NCI-H510A treated with DMSO at 0.1 percent for 48 hours (cell line): ENCODE measurements at regions not wholly inside any gene's neighbourhood (a gene's known extent, or its start where the extent isn't known, plus 50 kb on each side); places are given as distances from the start of the nearest gene placed in this dataset.
A peak's percentile ranks its signal among the peaks of the same experiment; 100 is the strongest.
"Not testable (repeated sequence)": the region's sequence is repeated elsewhere in the genome, so short reads cannot be mapped to it uniquely, and the experiment has no call there.

ENCODE experiments used
- DNase-seq: peaks from one replicate; lab custom pipeline; 2025; lab: John Stamatoyannopoulos, UW

DNA sequence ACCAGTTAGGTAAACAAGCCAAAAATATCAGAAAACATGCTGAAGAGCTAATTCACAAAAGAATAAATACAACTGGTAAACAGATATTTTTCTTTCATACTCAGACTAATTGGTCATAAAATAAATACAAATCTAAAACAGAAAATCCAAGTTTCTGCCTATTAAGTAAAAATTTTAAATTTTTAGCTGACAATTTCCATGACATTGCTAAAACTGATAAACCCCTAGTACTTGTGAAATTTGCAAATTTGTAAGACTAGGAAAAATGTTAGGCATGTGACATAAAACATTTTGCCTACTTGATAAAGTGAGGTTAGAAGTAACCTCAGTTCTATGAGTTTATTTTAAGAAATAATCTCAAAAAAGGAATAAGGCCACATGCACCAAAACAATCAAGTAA lies 356.1 kb downstream of the LRATD1 start:
- DNase-seq: no peak

DNA sequence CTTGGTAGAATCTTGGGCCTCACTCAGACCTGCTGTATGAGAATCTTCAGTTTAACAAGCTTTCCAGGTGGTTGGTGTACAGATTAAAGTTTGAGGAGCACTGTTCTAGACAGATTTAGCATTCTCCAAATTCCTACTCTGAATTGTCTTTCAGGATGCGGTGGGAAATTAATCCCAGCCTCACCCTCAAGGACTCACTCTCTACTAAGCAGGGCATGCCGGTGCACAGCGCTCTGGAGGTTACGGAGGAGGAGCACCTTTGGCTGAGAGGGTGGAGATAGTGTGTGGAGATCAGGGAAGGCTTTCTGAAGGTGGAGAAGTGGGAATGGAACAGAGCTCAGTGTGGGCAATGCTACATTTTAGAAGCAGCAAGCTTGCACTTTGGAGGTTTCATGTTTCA lies 359.2 kb downstream of the LRATD1 start:
- no peak for DNase-seq

DNA sequence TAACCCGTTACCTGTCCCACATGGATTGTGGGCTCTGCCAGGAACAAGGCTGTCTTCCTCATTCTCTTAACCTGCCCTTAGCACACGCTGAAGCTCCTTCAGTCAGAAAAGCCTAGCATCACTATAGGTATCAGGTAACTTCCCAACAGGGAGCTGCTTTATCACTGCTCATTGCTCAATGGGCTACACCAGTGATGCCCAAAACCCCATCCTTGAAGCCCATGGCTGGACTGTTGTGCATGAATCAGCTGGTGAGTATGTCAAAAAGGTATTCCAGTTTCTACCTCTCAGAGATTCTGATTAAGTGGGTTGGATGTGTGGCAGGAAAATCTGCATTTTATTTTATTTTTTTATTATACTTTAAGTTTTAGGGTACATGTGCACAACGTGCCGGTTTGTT lies 362.2 kb downstream of the LRATD1 start:
- no peak for DNase-seq

DNA sequence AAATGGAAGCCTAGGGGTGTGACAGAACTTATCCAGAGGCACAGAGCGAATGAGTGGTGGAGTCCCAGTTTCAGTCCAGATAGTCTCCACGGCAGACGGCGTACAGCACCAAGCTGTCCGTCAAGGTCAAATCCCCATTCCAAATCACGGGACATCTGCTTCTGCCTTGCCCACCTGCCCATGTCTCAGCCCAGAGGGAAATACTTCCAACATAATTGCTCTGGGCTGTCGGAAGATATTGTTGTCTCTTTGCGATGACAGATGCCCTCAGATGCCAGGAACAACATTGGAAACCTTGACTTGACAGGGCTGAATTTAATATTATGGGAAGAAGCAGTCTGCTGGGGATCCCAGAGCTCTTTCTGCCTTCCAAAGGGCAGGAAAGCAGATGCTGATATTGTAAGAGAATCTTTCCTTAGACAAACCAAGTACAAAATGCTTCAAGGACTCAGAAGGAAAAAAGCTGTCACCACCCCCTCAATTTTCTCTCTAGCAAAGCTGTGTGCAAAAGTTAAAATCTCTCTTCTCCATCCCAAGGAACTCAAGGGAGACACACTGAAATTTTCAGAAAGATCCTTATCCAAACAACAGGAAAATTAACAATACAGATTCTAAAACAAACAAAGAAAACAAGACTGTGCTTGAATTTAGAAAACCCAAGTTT lies 364.0 kb downstream of the LRATD1 start:
- no peak for DNase-seq

DNA sequence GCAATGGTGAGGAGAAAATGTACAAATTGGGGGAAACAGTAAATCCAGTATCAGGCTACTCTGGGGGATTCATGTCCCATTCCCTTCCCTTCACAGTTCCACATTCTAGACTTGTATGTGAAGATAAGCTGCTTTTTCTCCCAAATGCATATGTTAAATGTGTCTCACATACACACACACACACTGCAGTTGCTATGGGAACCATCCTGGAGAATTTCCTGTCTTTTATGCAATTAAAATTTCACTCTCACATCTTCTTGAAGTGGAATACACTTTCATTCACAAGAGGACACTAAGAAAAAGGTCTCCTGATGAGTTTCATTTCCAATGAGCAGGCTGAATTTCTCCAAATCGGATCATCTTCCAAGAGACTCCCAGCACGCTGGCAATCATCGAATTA lies 366.0 kb downstream of the LRATD1 start:
- DNase-seq: no peak

DNA sequence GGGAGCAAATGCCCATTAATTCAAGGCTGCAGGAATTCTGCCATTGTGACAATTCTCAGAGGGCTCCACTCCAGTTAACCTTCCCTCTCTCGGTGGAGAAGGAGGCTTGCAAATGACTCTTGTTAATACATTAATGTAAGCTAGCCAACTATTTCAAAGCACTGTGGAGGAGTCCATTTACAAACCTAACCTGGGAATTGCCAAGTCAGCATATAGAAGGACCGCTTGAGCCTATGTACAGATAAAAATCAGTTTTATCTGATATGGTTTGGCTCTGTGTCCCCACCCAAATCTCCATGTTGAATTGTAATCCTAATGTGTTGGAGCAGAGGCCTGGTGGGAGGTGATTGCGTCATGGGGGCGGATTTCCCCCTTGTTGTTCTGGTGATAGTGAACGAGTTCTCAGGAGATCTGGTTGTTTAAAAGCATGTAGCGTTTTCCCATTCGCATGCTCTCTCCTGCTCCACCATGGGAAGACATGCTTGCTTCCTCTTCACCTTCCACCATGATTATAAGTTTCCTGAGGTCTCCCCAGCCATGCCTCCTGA lies 366.7 kb downstream of the LRATD1 start:
- no peak for DNase-seq

DNA sequence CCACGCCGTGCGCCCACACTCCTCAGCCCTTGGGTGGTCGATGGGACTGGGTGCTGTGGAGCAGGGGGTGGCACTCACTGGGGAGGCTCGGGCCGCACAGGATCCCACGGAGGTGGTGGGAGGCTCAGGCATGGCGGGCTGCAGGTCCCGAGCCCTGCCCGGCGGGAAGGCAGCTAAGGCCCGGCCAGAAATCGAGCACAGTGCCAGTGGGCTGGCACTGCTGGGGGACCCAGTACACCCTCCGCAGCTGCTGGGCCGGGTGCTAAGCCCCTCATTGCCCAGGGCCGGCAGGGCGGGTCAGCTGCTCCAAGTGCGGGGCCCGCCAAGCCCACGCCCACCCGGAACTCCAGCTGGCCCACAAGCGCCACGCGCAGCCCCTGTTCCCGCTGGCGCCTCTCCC lies 370.0 kb downstream of the LRATD1 start:
- not testable (repeated sequence) for DNase-seq

DNA sequence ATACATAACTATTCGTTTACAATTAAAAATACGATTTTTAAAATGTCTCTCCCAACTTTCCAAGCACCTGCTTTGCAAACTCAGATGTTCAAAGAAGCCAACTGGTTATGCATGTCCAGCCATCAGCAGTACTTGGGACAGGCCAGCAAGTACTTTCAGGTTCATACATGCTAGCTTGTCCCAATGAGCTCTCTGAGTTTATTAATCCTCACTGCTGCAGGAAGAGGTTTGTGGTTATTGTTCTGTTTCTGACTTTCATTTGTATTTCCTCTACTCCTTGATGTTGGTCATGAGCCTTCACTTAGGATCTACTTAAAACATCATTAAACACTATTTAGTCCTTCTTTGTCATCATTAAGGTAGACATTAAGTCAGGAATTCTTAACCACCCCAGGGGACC lies 374.1 kb downstream of the LRATD1 start:
- no peak for DNase-seq

DNA sequence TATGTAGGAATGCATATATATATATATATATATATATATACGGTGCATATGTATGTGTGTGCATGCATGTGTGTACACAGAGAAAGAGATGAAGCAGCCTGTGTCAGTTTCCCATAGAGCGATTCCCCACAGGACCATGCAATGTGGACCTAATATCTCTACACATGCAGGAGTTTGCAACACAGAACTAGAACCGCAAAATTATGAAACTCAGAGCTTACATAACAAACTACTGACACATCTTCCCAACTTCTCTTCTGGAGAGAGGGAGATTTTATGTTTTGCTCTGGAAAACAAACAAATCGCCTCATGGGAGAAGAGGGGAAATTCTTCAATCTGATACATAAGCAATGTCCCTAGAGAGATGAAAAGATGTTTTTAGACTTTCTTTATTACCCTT lies 377.2 kb downstream of the LRATD1 start:
- no peak for DNase-seq

DNA sequence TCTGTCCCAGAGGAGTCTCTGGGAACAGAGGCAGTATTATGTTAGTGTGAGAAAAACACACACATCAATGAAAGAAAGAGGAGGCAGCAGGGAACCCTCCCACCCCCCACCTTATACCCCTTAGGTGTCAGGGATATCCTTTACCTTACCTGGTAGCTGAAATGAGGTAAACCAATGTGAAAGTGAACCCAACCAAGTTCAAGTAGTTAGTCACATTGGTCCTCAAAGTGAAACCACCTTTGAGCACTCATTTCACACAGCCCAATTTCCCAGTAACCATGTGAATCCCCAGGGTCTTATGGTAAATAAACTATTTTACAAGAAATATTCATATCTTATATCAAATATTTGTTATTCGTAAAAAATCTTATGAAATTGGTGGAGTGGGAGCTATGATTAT lies 377.8 kb downstream of the LRATD1 start:
- DNase-seq: no peak

DNA sequence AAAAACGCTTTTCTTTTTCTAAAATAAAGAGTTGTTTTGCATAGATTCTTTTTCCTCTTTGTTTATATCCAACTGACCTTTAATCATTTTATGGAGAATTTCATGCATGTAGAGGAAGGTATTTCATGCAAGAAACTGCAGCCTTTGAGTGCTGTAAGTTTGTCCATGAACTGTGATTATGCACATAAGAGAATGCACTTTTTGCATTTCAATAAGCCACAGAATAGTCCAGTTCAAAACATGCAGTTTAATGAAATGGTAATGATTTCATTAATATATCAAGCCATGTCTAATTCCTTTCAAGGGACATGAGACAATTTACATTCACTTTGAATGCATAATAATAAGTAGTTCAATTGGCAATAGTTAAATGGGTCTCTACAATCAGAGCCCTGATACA lies 386.3 kb downstream of the LRATD1 start:
- DNase-seq: no peak

DNA sequence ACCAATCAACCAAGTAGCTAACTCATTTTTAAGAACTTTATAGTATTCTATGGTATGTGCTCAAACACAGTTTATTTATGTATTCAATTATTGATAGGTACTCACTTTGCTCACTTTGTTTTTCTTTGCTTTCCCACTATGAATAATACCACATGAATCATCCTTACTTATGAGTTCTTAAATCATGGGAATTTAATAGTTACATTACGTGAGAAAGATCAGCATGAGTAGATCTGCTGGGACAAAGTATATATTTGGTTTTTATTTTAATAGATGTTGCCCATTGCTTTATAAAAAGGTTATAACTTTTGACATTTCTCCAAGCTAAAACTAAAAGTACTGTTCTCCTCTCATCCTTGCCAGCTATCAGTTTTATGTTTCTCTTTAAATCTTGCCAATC lies 390.7 kb downstream of the LRATD1 start:
- no peak for DNase-seq

DNA sequence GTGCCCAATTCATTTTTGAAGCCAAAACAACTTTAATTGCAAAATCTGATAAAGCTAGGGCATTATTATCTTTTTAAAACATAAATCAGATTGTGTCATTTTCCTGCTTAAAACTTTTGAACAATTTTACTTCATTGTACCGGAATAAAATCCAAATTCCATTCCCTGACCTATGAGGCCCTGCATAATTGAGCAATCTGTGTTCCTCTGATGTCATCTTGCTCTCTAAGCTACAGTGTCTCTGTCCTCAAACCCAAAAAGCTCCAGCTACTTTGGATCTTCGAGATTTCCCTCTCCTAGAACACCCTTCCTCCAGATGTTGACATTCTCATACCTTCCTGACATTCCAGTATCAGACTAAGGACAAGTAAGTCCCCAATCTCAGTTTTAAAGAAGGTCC lies 395.9 kb downstream of the LRATD1 start:
- DNase-seq: no peak

DNA sequence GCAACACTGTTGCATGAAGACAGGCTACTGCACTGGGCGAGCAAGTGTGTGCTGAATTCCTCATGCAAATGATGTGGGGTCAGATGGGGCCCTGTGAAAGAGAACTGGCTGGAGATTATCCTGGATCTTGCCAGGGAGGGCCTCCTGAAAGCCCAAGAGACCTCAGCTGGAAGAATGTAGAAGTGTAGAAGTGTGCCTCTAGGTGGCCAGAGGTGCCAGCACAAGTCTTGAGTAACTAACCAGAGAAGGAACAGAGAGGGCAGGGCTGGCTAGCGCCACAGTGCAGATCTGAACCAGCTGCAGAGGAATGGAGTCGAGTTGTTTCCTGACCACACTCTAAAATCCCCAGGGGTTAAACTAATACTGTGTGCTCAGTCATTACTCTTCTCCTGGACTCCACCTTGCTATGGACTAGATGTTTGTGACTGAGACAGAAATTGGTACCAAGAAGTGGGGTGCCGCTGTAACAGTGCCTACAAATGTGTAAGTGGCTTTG lies 399.3 kb downstream of the LRATD1 start:
- DNase-seq: no peak

DNA sequence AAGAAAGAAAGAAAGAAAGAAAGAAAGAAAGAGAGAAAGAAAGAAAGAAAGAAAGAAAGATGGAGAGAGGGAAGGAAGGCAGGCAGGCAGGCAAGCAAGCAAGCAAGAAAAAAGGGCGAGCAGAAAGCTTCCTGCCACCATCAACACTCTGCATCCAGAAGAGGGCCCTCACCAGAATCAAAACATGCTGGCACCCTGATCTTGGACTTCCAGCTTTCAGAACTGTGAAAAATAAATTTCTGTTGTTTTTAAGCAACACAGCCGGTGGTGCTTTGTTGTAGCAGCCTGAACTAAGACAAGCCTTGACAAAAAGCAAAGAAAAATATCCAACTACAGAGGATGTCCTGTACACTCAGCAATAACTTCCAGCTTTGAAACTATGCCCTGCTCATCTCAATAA lies 401.7 kb downstream of the LRATD1 start:
- no peak for DNase-seq

DNA sequence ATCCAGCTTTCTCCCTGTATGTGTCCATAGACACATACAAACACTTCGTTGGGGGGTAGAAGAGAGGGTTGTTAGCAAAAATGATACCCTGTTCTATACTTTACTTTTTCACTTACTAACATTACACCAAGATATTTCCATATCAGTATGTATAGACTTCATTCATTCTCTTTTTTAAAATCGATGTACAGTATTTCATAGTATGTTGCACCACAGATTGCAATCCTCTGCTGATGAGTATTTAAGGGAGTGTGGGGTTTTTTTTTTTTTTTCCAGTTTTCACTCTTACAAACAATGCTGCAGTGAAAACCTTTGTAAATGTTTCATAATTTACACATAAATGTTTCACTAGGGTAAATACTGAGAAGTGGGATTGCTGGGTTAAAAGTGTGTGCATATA lies 402.3 kb downstream of the LRATD1 start:
- DNase-seq: no peak

DNA sequence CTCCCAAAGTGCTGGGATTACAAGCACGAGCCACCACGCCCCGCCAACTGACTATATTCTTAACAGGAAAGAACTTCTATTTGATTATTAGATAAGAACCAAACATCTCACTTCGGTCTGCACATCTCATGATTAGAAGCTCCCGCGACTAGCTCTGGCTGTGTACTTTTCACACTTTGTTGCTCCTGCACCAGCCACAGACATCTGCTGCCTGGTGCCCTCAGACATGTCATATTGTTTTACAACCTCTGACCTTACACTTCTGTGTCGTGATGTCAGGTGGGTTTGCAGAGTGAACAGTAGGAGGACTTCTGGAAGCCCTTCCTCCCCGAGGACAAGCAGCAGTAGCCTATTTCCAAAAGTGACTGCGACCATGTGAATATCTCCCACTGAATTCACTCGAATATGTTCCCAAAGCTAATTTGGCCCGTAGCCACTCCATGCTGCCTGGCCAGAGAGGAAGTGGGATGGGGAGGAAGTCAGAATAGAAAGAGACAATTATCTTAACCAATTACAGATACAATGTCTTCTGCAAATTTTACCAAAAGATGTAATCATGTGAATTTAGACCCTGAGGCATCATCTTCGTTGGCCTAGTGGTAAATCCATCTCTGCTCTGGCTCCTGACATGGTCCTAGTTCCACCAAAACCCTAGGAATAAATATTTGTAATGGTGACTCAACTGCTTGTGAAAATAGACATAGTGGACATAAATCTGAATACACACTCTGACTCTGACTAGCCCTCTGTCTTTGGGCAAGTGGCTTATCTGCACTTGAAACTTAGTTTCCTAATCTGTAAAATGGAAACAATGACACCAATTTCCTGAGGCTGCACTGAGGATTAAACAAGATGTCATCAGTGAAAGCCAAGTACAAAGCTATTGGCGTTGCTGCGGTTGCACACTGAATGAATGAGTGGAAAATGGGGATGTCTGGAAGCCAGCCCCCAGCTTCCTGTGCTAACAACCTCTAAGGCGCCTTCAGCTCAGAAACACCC lies 406.1 kb downstream of the LRATD1 start:
- peak; percentile 39 for DNase-seq

DNA sequence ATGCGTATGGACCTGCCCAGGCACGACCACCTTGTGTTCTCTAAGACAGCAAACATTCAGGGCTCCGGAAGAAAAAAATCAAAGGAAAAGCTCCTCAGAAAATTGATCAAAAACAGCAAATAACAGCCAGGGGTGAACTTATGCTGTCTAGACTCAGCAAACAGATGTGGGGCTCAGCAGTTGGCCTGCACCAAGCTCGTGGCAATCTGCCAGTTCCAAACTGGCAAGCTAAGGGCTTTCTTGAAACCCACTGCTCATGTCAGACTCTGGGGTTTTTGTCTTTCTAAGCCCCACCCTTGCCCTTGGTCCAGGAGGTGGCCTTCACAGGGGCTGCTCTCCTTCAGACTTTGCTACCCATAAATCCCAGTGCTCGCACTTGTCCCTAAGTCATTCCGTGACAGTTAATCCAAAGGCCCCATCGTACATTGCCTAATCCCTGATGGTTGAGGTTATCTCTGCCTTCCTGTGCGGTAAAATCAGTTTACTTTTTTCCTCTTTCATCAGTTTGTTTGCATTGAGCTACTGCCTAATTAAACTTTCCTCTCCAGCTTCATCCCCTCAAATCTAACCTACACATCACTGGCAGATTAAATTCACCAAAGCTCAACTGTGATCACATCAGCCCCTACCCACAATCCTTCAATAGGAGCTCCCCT lies 408.0 kb downstream of the LRATD1 start:
- peak; percentile 31 for DNase-seq

DNA sequence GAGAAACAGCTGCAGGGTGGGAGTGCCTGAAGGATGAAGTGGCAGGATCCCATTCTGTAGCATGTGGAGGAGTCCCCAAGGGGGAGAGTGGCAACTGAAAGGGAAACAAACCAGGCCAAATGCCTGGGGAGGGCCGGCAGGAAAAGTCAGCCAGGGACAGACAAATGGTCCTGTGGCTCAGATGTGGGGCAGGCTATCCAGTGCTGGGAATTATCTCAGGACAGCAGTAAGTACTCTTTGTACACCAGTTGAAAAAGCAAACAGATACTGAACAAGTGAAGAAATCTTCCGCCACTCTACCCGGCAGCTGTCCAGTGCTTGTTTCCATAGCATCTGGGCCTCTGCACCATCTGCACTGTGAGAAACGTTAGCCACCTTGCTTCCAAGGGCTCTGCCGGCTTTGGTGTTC lies 408.9 kb downstream of the LRATD1 start:
- peak; percentile 63 for DNase-seq

DNA sequence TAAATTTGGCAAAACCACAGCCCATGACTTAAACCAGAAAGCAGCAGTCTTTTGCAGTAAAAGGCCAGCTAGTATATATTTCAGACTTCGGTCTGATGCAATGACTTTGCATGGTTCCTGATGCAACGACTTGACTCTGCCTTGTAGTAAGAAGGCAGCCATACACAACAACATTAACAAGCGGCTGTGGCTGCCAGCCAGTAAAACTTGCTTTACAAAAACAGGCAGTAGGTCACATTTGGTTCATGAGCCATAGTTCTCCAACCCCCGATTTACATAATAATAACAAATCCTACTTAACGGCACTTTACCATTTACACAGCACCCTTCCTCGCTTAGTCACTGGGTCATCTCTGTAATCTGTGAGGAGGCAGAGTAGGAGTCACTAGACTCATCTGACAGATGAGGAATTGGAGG lies 410.3 kb downstream of the LRATD1 start:
- no peak for DNase-seq

DNA sequence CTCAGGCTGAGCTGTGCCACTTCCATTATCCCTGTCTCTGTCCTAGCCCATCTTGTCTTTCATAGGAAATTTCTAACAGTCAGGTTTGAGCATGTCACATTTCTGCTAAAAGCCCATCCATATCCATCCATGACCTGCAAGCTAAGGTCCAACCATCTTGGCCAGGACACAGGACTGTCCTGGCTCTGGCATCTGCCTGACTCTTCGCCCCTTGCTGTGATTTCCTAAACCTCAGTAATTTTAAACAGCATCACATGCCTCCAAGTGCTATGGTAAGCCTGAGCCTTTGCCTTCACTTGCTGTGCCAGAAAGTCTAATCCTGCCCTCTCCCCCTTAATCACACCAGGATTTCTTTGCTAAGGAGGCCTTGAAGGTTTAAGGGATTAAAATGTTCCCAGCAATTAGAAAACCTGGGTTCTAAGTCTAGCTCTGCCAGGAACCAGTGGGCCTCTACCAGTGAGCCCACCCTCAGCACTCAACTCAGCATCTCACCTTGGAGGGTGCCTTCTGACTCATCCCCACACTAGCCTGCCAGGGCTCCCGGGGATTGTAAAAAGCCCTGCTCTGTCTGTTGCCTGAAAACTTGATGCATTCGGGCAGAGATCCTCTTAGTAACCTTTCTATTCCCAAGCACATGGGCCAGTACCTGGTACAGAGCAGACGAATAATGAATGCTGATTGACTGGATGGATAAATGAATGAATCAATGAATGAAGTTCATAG lies 411.0 kb downstream of the LRATD1 start:
- no peak for DNase-seq

DNA sequence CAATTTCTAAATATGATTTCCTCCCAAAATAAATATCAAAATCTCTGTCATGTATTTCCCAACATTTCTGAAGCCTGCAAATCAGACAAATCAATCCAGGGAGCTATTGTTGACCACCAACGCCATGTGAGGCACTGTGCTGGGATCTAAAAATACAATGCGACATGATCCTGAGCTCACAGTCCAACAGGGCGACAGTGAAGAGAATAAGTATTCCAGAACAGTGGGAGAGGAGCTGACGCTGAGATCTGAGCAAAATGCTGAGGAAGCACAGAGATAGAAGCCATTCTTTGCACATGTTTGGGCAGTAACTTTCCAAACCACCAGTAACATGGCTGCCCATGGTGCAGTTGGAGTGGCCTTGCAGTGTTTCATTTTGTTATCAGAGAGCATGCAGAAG lies 412.5 kb downstream of the LRATD1 start:
- DNase-seq: no peak
